Eye (tissue), 1 donor: ENCODE measurements at regions not wholly inside any gene's neighbourhood (a gene's known extent, or its start where the extent isn't known, plus 50 kb on each side); places are given as distances from the start of the nearest gene placed in this dataset.
"Not testable (repeated sequence)": the region's sequence is repeated elsewhere in the genome, so short reads cannot be mapped to it uniquely, and the experiment has no call there.

ENCODE experiments used
- DNase-seq: peaks from one replicate; pipeline ENCODE4 v3.0.0-alpha.2; 2015

DNA sequence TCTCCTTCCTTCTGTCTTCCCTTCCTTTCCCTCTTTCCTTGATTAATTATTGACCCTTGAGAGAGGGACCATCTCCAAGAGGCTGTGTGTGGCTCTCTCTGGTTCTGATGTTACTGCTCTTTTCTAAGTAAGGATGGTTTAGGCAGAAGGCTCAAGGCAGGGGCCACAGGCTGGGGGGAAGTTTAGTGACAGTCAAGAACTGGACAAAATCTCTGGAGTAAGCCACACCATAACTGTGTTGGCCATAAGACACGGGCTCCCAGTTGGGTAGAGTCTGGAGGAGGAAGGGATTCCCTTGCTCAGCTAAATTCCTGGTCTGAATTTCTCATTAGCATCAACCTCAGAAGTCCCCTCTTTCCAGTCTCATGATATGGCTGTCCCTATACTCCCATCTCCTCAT lies 74.7 kb downstream of the BUD13 start:
- DNase-seq = no peak

DNA sequence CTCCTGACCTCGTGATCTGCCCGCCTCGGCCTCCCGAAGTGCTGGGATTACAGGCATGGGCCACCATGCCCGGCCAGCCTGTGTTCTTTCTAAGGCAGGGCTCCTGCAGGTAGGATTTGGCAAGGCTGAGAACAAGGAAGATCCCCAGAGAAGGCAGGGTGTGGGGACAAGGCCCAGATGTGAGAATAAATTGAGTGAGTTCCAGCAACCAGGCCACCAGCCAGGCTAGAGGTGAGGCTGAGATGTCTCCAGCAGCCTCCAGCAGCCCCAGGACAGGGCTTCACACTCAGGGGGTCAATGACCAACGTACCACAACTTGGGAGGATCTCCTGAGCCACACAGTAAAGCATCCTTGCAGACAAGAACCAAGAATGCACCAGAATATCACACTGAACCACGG lies 75.1 kb downstream of the BUD13 start:
- no peak for DNase-seq

- DNase-seq = no peak
Observed at GRCh38 chr11:116697011-116697410, 75.8 kb downstream of the BUD13 start.

- peak; percentile 84 for DNase-seq
Observed at GRCh38 chr11:116696381-116696941, 76.3 kb downstream of the BUD13 start.

DNA sequence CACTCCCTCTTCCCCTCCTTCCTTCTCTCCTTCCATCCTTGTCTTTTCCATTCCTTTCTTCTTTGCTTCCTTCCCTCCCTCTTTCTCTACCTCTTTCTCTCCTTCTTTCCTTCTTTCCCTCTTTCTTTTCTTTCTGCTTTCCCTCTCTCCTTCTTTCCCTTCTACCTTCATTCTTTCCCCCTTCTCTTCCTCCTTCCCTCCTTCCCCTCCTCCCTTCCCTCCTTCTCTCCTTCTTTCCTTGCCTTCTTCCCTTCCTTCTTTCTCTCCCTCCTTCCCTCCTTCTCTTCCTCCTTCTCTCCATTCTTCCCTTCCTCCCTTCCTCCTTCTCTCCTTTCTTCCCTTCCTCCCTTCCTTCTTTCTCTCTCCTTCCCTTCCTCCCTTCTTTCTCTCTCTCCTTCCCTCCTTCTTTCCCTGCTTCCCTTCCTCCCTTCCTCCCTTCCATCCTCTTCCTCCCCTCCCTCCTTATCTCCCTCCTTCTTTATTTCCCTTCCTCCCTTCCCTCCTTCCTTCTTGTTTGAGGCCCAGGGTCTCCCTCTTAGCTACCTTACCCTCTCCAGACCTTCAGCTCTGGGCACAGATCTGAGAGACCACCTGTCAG lies 77.0 kb downstream of the BUD13 start:
- no peak for DNase-seq

DNA sequence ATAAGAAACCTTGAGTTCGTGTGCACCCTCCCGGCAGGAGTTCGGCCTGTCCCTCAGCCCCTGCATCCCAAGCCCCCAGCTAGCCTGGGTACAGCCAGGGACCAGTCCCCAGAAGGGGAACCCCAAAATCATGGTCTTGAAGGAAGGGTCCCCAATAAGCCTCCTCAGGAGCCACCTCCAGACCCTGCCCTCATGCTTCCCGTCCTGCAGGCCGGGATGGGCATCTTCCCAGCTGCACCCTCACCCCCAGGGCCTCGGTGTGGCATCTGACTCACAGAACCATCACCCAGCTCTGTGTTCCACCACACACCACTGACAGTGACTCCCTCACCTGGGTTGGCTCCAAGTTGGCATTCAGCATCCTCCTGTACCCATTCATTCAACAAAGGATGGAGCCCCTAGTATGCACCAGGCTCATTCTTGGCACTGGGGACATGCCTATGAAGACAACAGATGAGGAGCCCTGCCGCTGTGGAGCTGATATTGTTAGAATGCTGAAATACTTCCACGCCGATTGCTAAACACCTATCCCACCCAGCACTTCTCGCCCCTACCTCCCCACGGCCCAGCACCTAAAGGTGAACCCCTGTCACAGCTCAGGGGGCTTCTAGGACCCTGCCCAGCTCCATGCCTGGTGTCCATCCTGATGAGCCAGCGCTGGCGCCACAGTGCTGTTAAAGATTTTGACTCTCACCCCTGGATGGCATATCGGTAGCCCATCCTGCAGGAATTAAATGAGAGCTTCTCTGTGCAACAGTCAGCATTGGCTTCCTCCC lies 77.8 kb downstream of the BUD13 start:
- no peak for DNase-seq

DNA sequence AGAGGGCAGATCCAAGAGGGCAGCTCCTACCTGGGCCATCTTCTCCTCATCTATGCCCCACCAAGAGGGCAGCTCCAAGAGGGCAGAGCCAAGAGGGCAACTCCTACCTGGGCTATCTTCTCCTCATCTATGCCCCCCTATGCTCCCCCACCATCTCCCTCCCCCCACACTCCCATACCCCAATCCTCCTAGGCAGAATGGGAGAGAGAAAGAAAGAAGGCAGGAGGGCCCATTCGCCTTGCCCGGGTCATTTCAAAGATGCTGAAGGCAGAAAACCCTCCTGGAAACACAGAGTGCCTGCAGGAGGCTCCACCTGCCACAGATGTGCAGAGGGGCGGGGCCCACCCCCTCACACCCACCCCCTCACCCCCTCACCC lies 78.5 kb downstream of the BUD13 start:
- DNase-seq = no peak

GRCh38 chr11:116693593-116694348 lies 79.0 kb downstream of the BUD13 start:
- no peak for DNase-seq

- no peak for DNase-seq
Observed at GRCh38 chr11:116693102-116693570, 79.7 kb downstream of the BUD13 start.

GRCh38 chr11:116692318-116693101 lies 80.3 kb downstream of the BUD13 start:
- no peak for DNase-seq

DNA sequence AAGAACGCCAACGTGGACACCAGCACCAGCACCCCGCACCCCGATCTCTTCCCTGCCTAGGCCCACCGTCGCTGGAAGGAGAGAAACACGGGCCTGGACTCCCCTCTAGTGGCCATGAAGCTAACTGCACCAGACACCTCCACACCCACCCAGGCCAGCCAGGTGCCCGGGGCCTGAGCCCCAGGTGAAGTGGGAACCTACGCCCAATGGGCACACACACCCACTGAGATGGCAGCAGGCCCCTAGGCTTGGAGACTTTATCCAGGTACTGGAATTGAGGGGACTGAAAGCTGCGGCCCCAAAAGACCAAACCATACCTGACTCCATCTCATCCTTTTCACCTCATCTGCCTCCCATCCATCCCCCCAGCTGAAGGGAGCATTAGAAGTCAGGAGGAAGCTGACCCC lies 81.0 kb downstream of the BUD13 start:
- peak; percentile 79 for DNase-seq

DNA sequence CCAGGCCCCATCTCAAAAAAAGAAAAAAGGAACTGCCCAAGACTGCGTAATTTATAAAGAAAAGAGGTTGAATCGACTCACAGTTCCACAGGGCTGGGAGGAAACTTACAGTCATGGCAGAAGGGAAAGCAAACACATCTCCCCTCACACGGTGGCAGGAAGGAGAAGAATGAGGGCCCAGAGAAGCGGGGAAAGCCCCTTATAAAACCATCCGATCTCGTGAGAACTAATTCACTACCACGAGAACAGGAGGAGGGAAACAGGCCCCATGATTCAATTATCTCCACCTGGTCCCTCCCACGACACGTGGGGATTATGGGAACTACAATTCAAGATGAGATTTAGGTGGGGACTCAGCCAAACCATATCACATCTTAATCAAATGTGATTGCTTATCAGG lies 82.2 kb downstream of the BUD13 start:
- no peak for DNase-seq

GRCh38 chr11:116689413-116690127 lies 83.2 kb downstream of the BUD13 start:
- DNase-seq = no peak

DNA sequence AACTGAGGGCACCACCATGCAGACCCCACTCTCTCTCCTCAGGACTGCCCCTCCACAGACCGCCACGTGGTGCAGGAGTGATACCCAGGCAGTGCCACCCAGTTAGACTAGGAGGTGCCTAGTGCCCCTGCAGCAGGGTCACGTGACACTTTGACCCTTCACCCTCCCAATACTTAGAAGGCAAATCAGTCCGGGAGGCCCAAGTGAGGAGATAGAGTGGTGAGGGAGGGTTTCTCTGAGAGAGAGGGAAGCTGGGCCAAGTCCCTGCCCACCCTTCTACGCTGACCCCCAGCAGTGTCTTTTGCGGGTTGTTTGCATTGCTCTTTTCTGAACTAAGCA lies 84.6 kb downstream of the BUD13 start:
- peak; percentile 35 for DNase-seq

- peak; percentile 64 for DNase-seq
Observed at GRCh38 chr11:116687458-116688201, 85.2 kb downstream of the BUD13 start.

- DNase-seq = peak; percentile 13
Observed at GRCh38 chr11:116686866-116687265, 85.9 kb downstream of the BUD13 start.

GRCh38 chr11:116683982-116684381 lies 88.8 kb downstream of the BUD13 start:
- no peak for DNase-seq

- no peak for DNase-seq
Observed at GRCh38 chr11:116680349-116681125, 92.2 kb downstream of the BUD13 start.

GRCh38 chr11:116678887-116679286 lies 93.9 kb downstream of the BUD13 start:
- DNase-seq = no peak

GRCh38 chr11:116667318-116667717 lies 105.5 kb downstream of the BUD13 start:
- not testable (repeated sequence) for DNase-seq
